Neutrophil (primary cell): ENCODE measurements at regions not wholly inside any gene's neighbourhood (a gene's known extent, or its start where the extent isn't known, plus 50 kb on each side); places are given as distances from the start of the nearest gene placed in this dataset.

Experiments used
- H3K27ac ChIP-seq: fragments of 200-600 bp; sonication (generic); 2 replicates; pipeline ENCODE4 v1.5.1; 2016; ENCODE audit warnings: mild to moderate bottlenecking, moderate library complexity
- H3K27me3 ChIP-seq: fragments of 200-600 bp; sonication (generic); 2 replicates; pipeline ENCODE4 v1.6.0; 2016; ENCODE audit warnings: mild to moderate bottlenecking
- H3K36me3 ChIP-seq: fragments of 200-600 bp; sonication (generic); 2 replicates; pipeline ENCODE4 v1.5.1; 2017
- H3K4me1 ChIP-seq, 2 experiments: fragments of 200-600 bp in 1 of 2; sonication (generic) in 1 of 2; 1 replicate in 1 of 2; 2 replicates in 1 of 2; pipeline versions ENCODE4 v1.5.1 to v1.6.1; 2013 to 2016; ENCODE audit warnings: low read depth in 1 of 2, low read length in 1 of 2, mild to moderate bottlenecking in 1 of 2, moderate library complexity in 1 of 2; ENCODE audit not compliant: control insufficient read depth in 1 of 2, insufficient read depth in 1 of 2
- H3K4me3 ChIP-seq, 2 experiments: fragments of 200-600 bp in 1 of 2; sonication (generic) in 1 of 2; 1 replicate in 1 of 2; 2 replicates in 1 of 2; pipeline ENCODE4 v1.5.1; 2013 to 2016; ENCODE audit warnings: low read depth in 1 of 2, low read length in 1 of 2, mild to moderate bottlenecking in 1 of 2, moderate library complexity in 1 of 2
- H3K9me3 ChIP-seq: fragments of 200-600 bp; sonication (generic); 2 replicates; pipeline ENCODE4 v1.5.1; 2016
- TF ChIP-seq, protein P1 (sequence below): fragments of 200-600 bp; sonication (generic); IDR thresholded peaks from 2 replicates; pipeline ENCODE4 v1.5.1; 2016; ENCODE audit warnings: antibody characterized with exemption

DNA sequence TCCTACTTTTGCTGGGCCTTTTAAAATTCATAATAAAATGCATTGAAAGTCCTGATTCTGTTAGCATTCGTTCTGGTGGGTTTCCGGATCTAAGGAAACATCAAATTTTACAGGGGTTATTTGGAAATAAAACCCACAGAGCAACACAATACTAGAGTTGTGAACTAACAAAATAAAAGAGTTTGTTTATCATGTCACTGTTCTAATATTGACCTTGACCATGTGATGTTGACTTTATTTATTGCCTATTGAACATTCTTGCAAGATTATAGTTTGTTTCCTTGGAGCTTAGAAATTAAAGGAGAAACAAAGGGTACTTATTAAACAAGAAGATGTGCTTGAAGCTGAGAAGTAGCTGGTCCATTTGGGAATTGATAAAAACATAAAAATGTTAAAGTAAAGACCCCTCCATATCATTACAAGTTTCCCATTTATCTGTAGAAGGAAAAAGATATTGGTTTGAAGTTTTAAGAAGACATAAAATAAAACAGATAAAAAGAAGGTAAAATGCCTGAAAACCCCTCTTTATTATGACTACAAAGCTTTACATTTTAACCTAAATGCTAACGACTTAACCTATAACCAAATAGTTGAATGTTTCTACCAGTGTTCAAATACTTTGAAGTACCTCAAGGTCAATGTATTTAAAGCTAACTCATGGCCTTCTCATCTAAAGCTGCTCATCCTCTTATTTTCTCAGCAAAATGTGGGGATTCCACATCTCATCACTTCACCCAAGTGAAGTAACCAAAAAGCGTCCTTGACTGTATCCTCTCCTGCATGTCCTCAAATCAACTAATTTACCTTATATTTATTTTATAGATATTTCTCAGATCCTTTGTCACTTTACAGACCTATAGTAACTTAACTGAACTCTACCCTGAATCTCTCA, 179.6 kb downstream of the GASK1B start:
- Histone ChIP-seq H3K4me1 (peaks cover 17% of the 10 kb centered on the region in 2 experiments), H3K27ac (no peak overlapping the region), H3K9me3 (no peaks in the 10 kb centered on the region), H3K4me3 (no peak overlapping the region), H3K27me3 (no peaks in the 10 kb centered on the region), H3K36me3 (no peaks in the 10 kb centered on the region)
- TF ChIP-seq, protein P1, sequence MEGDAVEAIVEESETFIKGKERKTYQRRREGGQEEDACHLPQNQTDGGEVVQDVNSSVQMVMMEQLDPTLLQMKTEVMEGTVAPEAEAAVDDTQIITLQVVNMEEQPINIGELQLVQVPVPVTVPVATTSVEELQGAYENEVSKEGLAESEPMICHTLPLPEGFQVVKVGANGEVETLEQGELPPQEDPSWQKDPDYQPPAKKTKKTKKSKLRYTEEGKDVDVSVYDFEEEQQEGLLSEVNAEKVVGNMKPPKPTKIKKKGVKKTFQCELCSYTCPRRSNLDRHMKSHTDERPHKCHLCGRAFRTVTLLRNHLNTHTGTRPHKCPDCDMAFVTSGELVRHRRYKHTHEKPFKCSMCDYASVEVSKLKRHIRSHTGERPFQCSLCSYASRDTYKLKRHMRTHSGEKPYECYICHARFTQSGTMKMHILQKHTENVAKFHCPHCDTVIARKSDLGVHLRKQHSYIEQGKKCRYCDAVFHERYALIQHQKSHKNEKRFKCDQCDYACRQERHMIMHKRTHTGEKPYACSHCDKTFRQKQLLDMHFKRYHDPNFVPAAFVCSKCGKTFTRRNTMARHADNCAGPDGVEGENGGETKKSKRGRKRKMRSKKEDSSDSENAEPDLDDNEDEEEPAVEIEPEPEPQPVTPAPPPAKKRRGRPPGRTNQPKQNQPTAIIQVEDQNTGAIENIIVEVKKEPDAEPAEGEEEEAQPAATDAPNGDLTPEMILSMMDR = no peak

- Histone ChIP-seq H3K9me3 (no peaks in the 10 kb centered on the region), H3K4me3 (peak overlapping the region in 1 of 2 experiments; percentile 3), H3K36me3 (no peaks in the 10 kb centered on the region), H3K27ac (peak overlapping the region; percentile 54), H3K4me1 (peaks cover 17% of the 10 kb centered on the region in 2 experiments), H3K27me3 (no peaks in the 10 kb centered on the region)
- TF ChIP-seq, protein P1 = peak; percentile 67
Observed at GRCh38 chr4:157992038-157992705, 180.7 kb downstream of the GASK1B start.

GRCh38 chr4:157988641-157989040, 184.2 kb downstream of the GASK1B start:
- Histone ChIP-seq H3K36me3 (no peaks in the 10 kb centered on the region), H3K27me3 (no peaks in the 10 kb centered on the region), H3K27ac (no peak overlapping the region), H3K9me3 (no peaks in the 10 kb centered on the region), H3K4me1 (peaks cover 21 to 23% of the 10 kb centered on the region in 2 experiments), H3K4me3 (no peak overlapping the region)
- TF ChIP-seq, protein P1 = no peak

DNA sequence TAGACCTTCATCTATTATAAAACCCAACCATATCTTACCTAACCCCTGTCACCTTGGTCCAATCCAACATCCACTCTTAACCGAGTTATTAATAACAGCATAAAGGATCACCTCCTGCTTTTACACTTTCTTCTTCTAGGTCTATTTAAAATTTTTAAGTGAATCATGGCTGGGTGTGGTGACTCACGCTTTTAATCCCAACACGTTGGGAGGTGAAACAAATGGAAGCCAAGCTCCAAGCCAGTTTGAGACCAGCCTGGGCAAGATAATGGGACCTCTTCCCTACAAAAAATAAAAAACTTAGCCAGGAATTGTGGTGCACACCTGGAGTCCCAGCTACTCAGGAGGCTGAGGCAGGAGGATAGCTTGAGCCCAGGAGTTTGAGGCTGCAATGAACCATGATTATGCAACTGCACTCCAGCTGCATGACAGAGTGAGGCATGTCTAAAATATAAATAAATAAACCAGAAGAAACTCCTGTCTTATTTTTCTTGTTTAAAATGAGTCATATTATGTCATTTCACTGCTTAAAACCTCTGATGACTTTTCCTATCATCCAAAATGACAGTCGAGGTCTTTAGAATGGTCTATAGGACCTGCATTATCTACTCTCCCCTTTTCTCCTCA, 188.4 kb downstream of the GASK1B start:
- Histone ChIP-seq H3K4me1 (peaks cover 14 to 17% of the 10 kb centered on the region in 2 experiments), H3K36me3 (no peaks in the 10 kb centered on the region), H3K27me3 (no peaks in the 10 kb centered on the region), H3K4me3 (no peak overlapping the region), H3K9me3 (no peaks in the 10 kb centered on the region), H3K27ac (no peak overlapping the region)
- TF ChIP-seq, protein P1 = no peak

GRCh38 chr4:157983300-157983699, 189.5 kb downstream of the GASK1B start:
- H3K36me3 ChIP-seq = no peaks in the 10 kb centered on the region
- no peak overlapping the region for H3K27ac ChIP-seq
- H3K4me1 ChIP-seq = peaks cover 16 to 17% of the 10 kb centered on the region in 2 experiments
- H3K4me3 ChIP-seq = peak overlapping the region; percentile 11 to 27
- TF ChIP-seq, protein P1 = no peak
- H3K27me3 ChIP-seq = no peaks in the 10 kb centered on the region
- H3K9me3 ChIP-seq = no peaks in the 10 kb centered on the region
